Activated CD4-positive, alpha-beta T cell treated with anti-CD3 and anti-CD28 coated beads for 36 hours (primary cell): ENCODE measurements at regions not wholly inside any gene's neighbourhood (a gene's known extent, or its start where the extent isn't known, plus 50 kb on each side); places are given as distances from the start of the nearest gene placed in this dataset.
"Not testable (repeated sequence)": the region's sequence is repeated elsewhere in the genome, so short reads cannot be mapped to it uniquely, and the experiment has no call there.

Source experiments
- ATAC-seq: fragments of 200-7000 bp; cut with Tn5 transposase; one replicate; pipeline ENCODE4 v1.10.0; 2021; ENCODE audit warnings: mild to moderate bottlenecking, moderate library complexity
- CTCF ChIA-PET: fragments of 350-600 bp; sonication (Branson Sonifier 250); formaldehyde crosslinking; loops from one replicate; lab custom pipeline; 2021; ENCODE audit warnings: antibody characterized with exemption; lab: Charles Lee
- POLR2A ChIA-PET: fragments of 350-600 bp; sonication (Branson Sonifier 250); formaldehyde crosslinking; loops from one replicate; lab custom pipeline; 2021; ENCODE audit warnings: antibody characterized with exemption, inconsistent platforms; lab: Charles Lee
- DNase-seq: peaks from one replicate; pipeline ENCODE4 v3.0.0-alpha.2; 2020
- H3K27ac Mint-ChIP-seq: one replicate; pipeline ENCODE4 v1.8.0; 2021; ENCODE audit warnings: mixed read lengths
- H3K27me3 Mint-ChIP-seq: one replicate; pipeline ENCODE4 v1.8.0; 2021; ENCODE audit warnings: mixed read lengths
- H3K36me3 Mint-ChIP-seq: one replicate; pipeline ENCODE4 v1.8.0; 2021; ENCODE audit warnings: low read depth, mixed read lengths
- H3K4me1 Mint-ChIP-seq: one replicate; pipeline ENCODE4 v1.8.0; 2021; ENCODE audit warnings: mixed read lengths
- H3K4me3 Mint-ChIP-seq: one replicate; pipeline ENCODE4 v1.8.0; 2021; ENCODE audit warnings: mild to moderate bottlenecking, moderate library complexity, mixed read lengths
- H3K9me3 Mint-ChIP-seq: one replicate; pipeline ENCODE4 v1.8.0; 2021; ENCODE audit warnings: low read depth, mixed read lengths
- intact Hi-C, 2 experiments: fragments of 100-400 bp; cut with DNase I in 1 of 2; cut with micrococcal nuclease in 1 of 2; formaldehyde crosslinking; loops; one replicate each; pipeline versions ENCODE4 v1.14.2 to v1.15.1; 2022 to 2024; cut with DNase I, micrococcal nuclease

GRCh38 chr4:28251831-28252230 is 1391.2 kb downstream of the STIM2 start:
- Mint-ChIP-seq H3K27me3 (no peaks in the 10 kb centered on the region), H3K4me3 (no peak overlapping the region), H3K27ac (no peak overlapping the region), H3K9me3 (peaks cover 17% of the 10 kb centered on the region), H3K4me1 (no peaks in the 10 kb centered on the region), H3K36me3 (no peaks in the 10 kb centered on the region)
- ATAC-seq (no peak), DNase-seq (no peak)
- POLR2A ChIA-PET, result no interaction called here
- intact Hi-C loops, result no loop called here
- CTCF ChIA-PET, result no interaction called here

GRCh38 chr4:28254003-28254402 is 1393.4 kb downstream of the STIM2 start:
- ChIA-PET POLR2A (no interaction called here), CTCF (no interaction called here)
- intact Hi-C loops, result no loop called here
- no peaks in the 10 kb centered on the region for H3K36me3 Mint-ChIP-seq
- H3K4me1 Mint-ChIP-seq, result no peaks in the 10 kb centered on the region
- peaks cover 20% of the 10 kb centered on the region for H3K9me3 Mint-ChIP-seq
- DNase-seq (no peak), ATAC-seq (no peak)
- H3K27ac Mint-ChIP-seq, result no peak overlapping the region
- no peak overlapping the region for H3K4me3 Mint-ChIP-seq
- H3K27me3 Mint-ChIP-seq, result no peaks in the 10 kb centered on the region

DNA sequence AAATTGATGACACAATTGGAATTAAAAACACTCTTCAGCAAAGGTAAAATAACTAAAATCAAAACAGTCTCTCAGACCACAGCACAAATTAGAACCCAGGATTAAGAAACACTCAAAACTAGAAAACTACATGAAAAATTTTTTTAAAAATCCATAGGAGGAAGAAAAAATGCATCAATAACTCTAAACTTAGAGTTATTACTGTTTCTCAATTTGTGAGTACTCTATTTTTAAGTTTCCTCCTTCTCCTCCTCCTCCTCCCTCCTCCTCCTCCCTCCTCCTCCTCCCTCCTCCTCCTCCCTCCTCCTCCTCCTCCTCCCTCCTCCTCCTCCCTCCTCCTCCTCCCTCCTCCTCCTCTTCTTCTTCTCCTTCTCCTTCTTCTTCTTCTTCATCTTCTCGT is 1395.7 kb downstream of the STIM2 start:
- Mint-ChIP-seq H3K4me1 (no peaks in the 10 kb centered on the region), H3K27ac (no peak overlapping the region), H3K36me3 (no peaks in the 10 kb centered on the region), H3K4me3 (no peak overlapping the region), H3K27me3 (no peaks in the 10 kb centered on the region), H3K9me3 (peaks cover 18% of the 10 kb centered on the region)
- DNase-seq (no peak), ATAC-seq (no peak)
- ChIA-PET CTCF (no interaction called here), POLR2A (no interaction called here)
- intact Hi-C loops, result no loop called here

DNA sequence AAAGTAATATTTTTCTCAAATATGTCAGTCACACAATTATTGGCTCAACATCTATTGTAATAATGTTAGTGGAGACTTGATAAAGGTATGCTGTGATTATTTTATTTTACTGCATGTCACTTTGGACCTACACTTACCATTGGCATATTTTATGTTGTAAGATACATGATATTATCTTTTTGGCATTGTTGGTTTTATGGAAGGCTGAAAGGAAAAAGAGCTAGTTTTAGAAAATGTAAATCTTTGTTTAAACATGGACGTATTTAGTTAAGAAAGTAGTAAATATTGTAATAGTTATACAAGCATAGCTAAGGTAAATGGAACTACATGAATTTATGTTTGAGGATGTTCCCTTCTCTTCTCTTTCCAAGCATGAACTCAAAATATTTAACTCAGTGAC is 1399.3 kb downstream of the STIM2 start:
- no peak overlapping the region for H3K27ac Mint-ChIP-seq
- ChIA-PET POLR2A (no interaction called here), CTCF (no interaction called here)
- H3K36me3 Mint-ChIP-seq, result no peaks in the 10 kb centered on the region
- no peaks in the 10 kb centered on the region for H3K27me3 Mint-ChIP-seq
- peaks cover 14% of the 10 kb centered on the region for H3K9me3 Mint-ChIP-seq
- ATAC-seq, result no peak
- H3K4me1 Mint-ChIP-seq, result no peaks in the 10 kb centered on the region
- H3K4me3 Mint-ChIP-seq, result no peak overlapping the region
- intact Hi-C loops, result no loop called here
- DNase-seq, result no peak

- H3K27ac Mint-ChIP-seq, result no peak overlapping the region
- H3K4me3 Mint-ChIP-seq, result no peak overlapping the region
- no peaks in the 10 kb centered on the region for H3K9me3 Mint-ChIP-seq
- ChIA-PET POLR2A (no interaction called here), CTCF (no interaction called here)
- H3K27me3 Mint-ChIP-seq, result no peaks in the 10 kb centered on the region
- ATAC-seq (no peak), DNase-seq (no peak)
- no peaks in the 10 kb centered on the region for H3K36me3 Mint-ChIP-seq
- intact Hi-C loops, result no loop called here
- H3K4me1 Mint-ChIP-seq, result no peaks in the 10 kb centered on the region
Observed at GRCh38 chr4:28267166-28267565, 1406.5 kb downstream of the STIM2 start.

- DNase-seq (no peak), ATAC-seq (no peak)
- Mint-ChIP-seq H3K4me1 (no peaks in the 10 kb centered on the region), H3K36me3 (no peaks in the 10 kb centered on the region), H3K27me3 (no peaks in the 10 kb centered on the region), H3K4me3 (no peak overlapping the region), H3K27ac (no peak overlapping the region), H3K9me3 (no peaks in the 10 kb centered on the region)
- ChIA-PET POLR2A (no interaction called here), CTCF (no interaction called here)
- intact Hi-C loops, result no loop called here
Observed at GRCh38 chr4:28269426-28269825, 1408.8 kb downstream of the STIM2 start.

DNA sequence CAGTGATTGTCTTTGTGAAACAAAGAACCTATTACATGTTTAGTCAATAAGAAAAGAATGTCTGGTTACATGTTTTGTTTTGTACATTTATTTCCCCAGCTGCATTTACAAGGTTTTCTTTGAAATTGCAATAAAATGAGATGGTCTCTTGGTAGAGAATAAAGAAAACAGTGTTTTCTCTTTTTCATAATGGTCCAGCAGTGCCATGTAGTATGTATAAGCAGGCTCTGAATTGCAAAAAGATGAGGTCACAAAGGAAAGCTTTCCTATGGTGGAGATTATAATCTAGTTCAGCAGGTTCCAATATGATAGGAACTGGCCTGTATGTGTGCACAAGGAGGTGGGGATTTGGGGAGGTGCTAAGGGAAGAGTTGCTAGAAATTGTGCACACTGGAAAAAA is 1417.3 kb downstream of the STIM2 start:
- Mint-ChIP-seq H3K9me3 (peaks cover 13% of the 10 kb centered on the region), H3K36me3 (no peaks in the 10 kb centered on the region), H3K4me3 (no peak overlapping the region), H3K27ac (no peak overlapping the region), H3K4me1 (no peaks in the 10 kb centered on the region), H3K27me3 (no peaks in the 10 kb centered on the region)
- ChIA-PET POLR2A (no interaction called here), CTCF (no interaction called here)
- ATAC-seq (no peak), DNase-seq (no peak)
- intact Hi-C loops, result no loop called here

GRCh38 chr4:28278676-28279075 is 1418.0 kb downstream of the STIM2 start:
- DNase-seq, result no peak
- Mint-ChIP-seq H3K27me3 (no peaks in the 10 kb centered on the region), H3K27ac (no peak overlapping the region), H3K9me3 (peaks cover 17% of the 10 kb centered on the region), H3K4me3 (no peak overlapping the region), H3K4me1 (no peaks in the 10 kb centered on the region), H3K36me3 (no peaks in the 10 kb centered on the region)
- intact Hi-C loops, result no loop called here
- no peak for ATAC-seq
- ChIA-PET CTCF (no interaction called here), POLR2A (no interaction called here)

GRCh38 chr4:28279249-28279648 is 1418.6 kb downstream of the STIM2 start:
- intact Hi-C loops, result no loop called here
- Mint-ChIP-seq H3K4me1 (no peaks in the 10 kb centered on the region), H3K27ac (no peak overlapping the region), H3K4me3 (no peak overlapping the region), H3K36me3 (no peaks in the 10 kb centered on the region), H3K27me3 (no peaks in the 10 kb centered on the region), H3K9me3 (peaks cover 17% of the 10 kb centered on the region)
- POLR2A ChIA-PET, result no interaction called here
- ATAC-seq (no peak), DNase-seq (no peak)
- CTCF ChIA-PET, result no interaction called here

DNA sequence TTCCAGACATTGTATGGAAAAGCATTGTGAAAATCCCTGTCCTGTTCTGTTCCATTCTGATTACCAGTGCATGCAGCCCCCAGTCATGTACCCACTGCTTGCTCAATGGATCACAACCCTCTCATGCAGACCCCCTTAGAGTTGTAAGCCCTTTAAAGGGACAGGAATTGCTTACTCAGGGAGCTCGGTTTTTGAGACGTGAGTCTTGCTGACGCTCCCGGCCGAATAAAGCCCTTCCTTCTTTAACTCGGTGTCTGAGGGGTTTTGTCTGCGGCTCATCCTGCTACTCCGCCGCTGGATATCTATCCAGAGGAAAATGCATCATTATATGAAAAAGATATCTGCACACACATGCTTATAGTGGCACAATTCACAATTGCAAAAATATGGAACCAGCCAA is 1425.6 kb downstream of the STIM2 start:
- CTCF ChIA-PET, DNase-seq, H3K4me1 Mint-ChIP-seq, H3K27me3 Mint-ChIP-seq, intact Hi-C loops, H3K27ac Mint-ChIP-seq, ATAC-seq, POLR2A ChIA-PET, H3K4me3 Mint-ChIP-seq, H3K36me3 Mint-ChIP-seq: not testable (repeated sequence)
- H3K9me3 Mint-ChIP-seq, result peaks cover 12% of the 10 kb centered on the region

- POLR2A ChIA-PET, result no interaction called here
- Mint-ChIP-seq H3K9me3 (peaks cover 8% of the 10 kb centered on the region), H3K4me1 (no peaks in the 10 kb centered on the region), H3K4me3 (no peak overlapping the region), H3K27me3 (no peaks in the 10 kb centered on the region), H3K36me3 (no peaks in the 10 kb centered on the region), H3K27ac (no peak overlapping the region)
- intact Hi-C loops, result no loop called here
- no peak for ATAC-seq
- CTCF ChIA-PET, result no interaction called here
- no peak for DNase-seq
Observed at GRCh38 chr4:28287831-28288233, 1427.2 kb downstream of the STIM2 start.

GRCh38 chr4:28296239-28296638 is 1435.6 kb downstream of the STIM2 start:
- Mint-ChIP-seq H3K27ac (no peak overlapping the region), H3K4me3 (no peak overlapping the region), H3K4me1 (no peaks in the 10 kb centered on the region), H3K27me3 (no peaks in the 10 kb centered on the region), H3K9me3 (peaks cover 9% of the 10 kb centered on the region), H3K36me3 (no peaks in the 10 kb centered on the region)
- DNase-seq (no peak), ATAC-seq (no peak)
- POLR2A ChIA-PET, result no interaction called here
- intact Hi-C loops, result no loop called here
- CTCF ChIA-PET, result no interaction called here

GRCh38 chr4:28310926-28311325 is 1450.3 kb downstream of the STIM2 start:
- no peak overlapping the region for H3K4me3 Mint-ChIP-seq
- H3K27me3 Mint-ChIP-seq, result no peaks in the 10 kb centered on the region
- H3K36me3 Mint-ChIP-seq, result no peaks in the 10 kb centered on the region
- peaks cover 8% of the 10 kb centered on the region for H3K9me3 Mint-ChIP-seq
- intact Hi-C loops, result no loop called here
- CTCF ChIA-PET, result interaction anchor here (0.9 kb wide), 1 partner anchor 21 kb away, joined by 5 read pairs; no protein-coding TSS in a partner anchor
- H3K27ac Mint-ChIP-seq, result no peak overlapping the region
- no peak for DNase-seq
- no peak for ATAC-seq
- POLR2A ChIA-PET, result no interaction called here
- no peaks in the 10 kb centered on the region for H3K4me1 Mint-ChIP-seq
